OCI-LY1 (cell line): ENCODE measurements at regions not wholly inside any gene's neighbourhood (a gene's known extent, or its start where the extent isn't known, plus 50 kb on each side); places are given as distances from the start of the nearest gene placed in this dataset.

ENCODE experiments used
- H2AFZ ChIP-seq: fragments of 200-600 bp; sonication (generic), shearing (Covaris generic); 2 replicates; pipeline ENCODE4 v1.6.0; 2014; ENCODE audit warnings: antibody characterized with exemption, mild to moderate bottlenecking, low read length
- H3F3A ChIP-seq: fragments of 200-600 bp; sonication (generic), shearing (Covaris generic); 2 replicates; pipeline ENCODE4 v1.6.0; 2014; ENCODE audit warnings: mild to moderate bottlenecking, antibody characterized with exemption, low read length, moderate library complexity; ENCODE audit not compliant: insufficient read depth
- H3K27ac ChIP-seq: fragments of 200-600 bp; sonication (generic); 2 replicates; pipeline ENCODE4 v1.5.1; 2014; ENCODE audit warnings: low read length, mixed run types, mild to moderate bottlenecking, low read depth; ENCODE audit not compliant: poor library complexity, severe bottlenecking
- H3K27me3 ChIP-seq: fragments of 200-600 bp; sonication (generic); 2 replicates; pipeline ENCODE4 v1.6.0; 2014; ENCODE audit warnings: antibody characterized with exemption, mild to moderate bottlenecking, low read length, moderate library complexity; ENCODE audit not compliant: insufficient read depth
- H3K36me3 ChIP-seq: fragments of 200-600 bp; sonication (generic); 2 replicates; pipeline ENCODE4 v1.6.1; 2014; ENCODE audit warnings: mild to moderate bottlenecking, antibody characterized with exemption, low read length, moderate library complexity, mixed read lengths; ENCODE audit not compliant: insufficient read depth
- H3K4me1 ChIP-seq: fragments of 200-600 bp; sonication (generic); 2 replicates; pipeline ENCODE4 v1.5.1; 2014; ENCODE audit warnings: mild to moderate bottlenecking, low read length, moderate library complexity; ENCODE audit not compliant: insufficient read depth, severe bottlenecking
- H3K4me2 ChIP-seq: fragments of 200-600 bp; sonication (generic), shearing (Covaris generic); 2 replicates; pipeline ENCODE4 v1.6.1; 2014; ENCODE audit warnings: low read length
- H3K4me3 ChIP-seq: fragments of 200-600 bp; sonication (generic); 2 replicates; pipeline ENCODE4 v1.5.1; 2014; ENCODE audit warnings: low read length, low read depth, mild to moderate bottlenecking, mixed read lengths; ENCODE audit not compliant: poor library complexity, severe bottlenecking
- H3K79me2 ChIP-seq: fragments of 200-600 bp; shearing (Covaris generic); 2 replicates; pipeline ENCODE4 v1.6.1; 2016; ENCODE audit warnings: mixed run types, low read length, mixed read lengths; ENCODE audit not compliant: insufficient read depth
- H3K9ac ChIP-seq: fragments of 200-600 bp; sonication (generic), shearing (Covaris generic); 2 replicates; pipeline ENCODE4 v1.6.1; 2014; ENCODE audit warnings: mild to moderate bottlenecking, low read length, mixed read lengths
- H3K9me2 ChIP-seq: fragments of 200-600 bp; sonication (generic), shearing (Covaris generic); 2 replicates; pipeline ENCODE4 v1.6.1; 2014; ENCODE audit warnings: low read depth, mild to moderate bottlenecking, low read length, mixed read lengths
- H3K9me3 ChIP-seq: fragments of 200-600 bp; shearing (Covaris generic); 2 replicates; pipeline ENCODE4 v1.6.1; 2014; ENCODE audit warnings: low read length, mixed read lengths
- H4K20me1 ChIP-seq: fragments of 200-600 bp; sonication (generic), shearing (Covaris generic); 2 replicates; pipeline ENCODE4 v1.6.0; 2016; ENCODE audit warnings: mild to moderate bottlenecking, low read length; ENCODE audit not compliant: insufficient read depth
- CTCF ChIP-seq: fragments of 200-600 bp; sonication (generic), shearing (Covaris generic); IDR thresholded peaks from 2 replicates; pipeline ENCODE4 v1.5.1; 2017; ENCODE audit warnings: mild to moderate bottlenecking, antibody characterized with exemption, low read length, moderate library complexity, mixed read lengths
- EZH2 ChIP-seq: fragments of 200-600 bp; sonication (generic), shearing (Covaris generic); IDR thresholded peaks from 2 replicates; pipeline ENCODE4 v1.8.0; 2017; ENCODE audit warnings: borderline replicate concordance, mixed run types, mild to moderate bottlenecking, antibody characterized with exemption, low read length, moderate library complexity, mixed read lengths

- Histone ChIP-seq H3K9me3 (no peaks in the 10 kb centered on the region), H3K36me3 (no peaks in the 10 kb centered on the region), H3K4me2 (no peak overlapping the region), H3K4me1 (no peaks in the 10 kb centered on the region), H3K4me3 (no peak overlapping the region), H4K20me1 (no peaks in the 10 kb centered on the region), H3K27ac (no peak overlapping the region), H3K79me2 (no peaks in the 10 kb centered on the region), H3K27me3 (no peaks in the 10 kb centered on the region), H3K9me2 (no peaks in the 10 kb centered on the region), H2AFZ (no peak overlapping the region), H3F3A (no peaks in the 10 kb centered on the region), H3K9ac (no peak overlapping the region)
- TF ChIP-seq EZH2 (no peak), CTCF (no peak)
Observed at GRCh38 chr16:61002479-61003204, 1033.6 kb downstream of the CDH8 start.

DNA sequence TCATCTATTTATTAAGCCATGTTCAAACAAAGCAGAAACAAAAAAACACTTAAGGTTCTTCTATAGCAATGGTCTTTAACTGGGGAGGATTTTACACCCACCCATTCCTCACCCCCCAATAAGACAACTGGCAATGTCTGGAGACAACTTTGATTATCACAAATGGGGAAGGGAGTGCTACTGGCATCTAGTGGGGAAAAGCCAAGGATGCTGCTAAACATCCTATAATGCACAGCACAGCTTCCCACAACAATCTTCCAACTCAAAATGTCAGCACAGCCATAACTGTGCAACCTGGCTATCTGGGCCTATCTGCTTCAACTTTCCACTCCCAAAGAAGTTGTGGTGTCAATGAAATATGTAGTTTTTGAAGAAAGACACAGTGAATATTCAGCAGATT, 1044.4 kb downstream of the CDH8 start:
- Histone ChIP-seq H3K36me3 (no peaks in the 10 kb centered on the region), H3F3A (no peaks in the 10 kb centered on the region), H4K20me1 (no peaks in the 10 kb centered on the region), H3K9me3 (no peaks in the 10 kb centered on the region), H3K4me1 (no peaks in the 10 kb centered on the region), H3K27ac (no peak overlapping the region), H3K9ac (no peak overlapping the region), H3K27me3 (no peaks in the 10 kb centered on the region), H3K4me2 (no peak overlapping the region), H3K9me2 (no peaks in the 10 kb centered on the region), H2AFZ (no peak overlapping the region), H3K79me2 (no peaks in the 10 kb centered on the region), H3K4me3 (no peak overlapping the region)
- TF ChIP-seq CTCF = no peak
- TF ChIP-seq EZH2 = no peak

GRCh38 chr16:60989592-60989991, 1046.6 kb downstream of the CDH8 start:
- H3K4me1 ChIP-seq = no peaks in the 10 kb centered on the region
- no peak overlapping the region for H3K9ac ChIP-seq
- TF ChIP-seq EZH2 = no peak
- TF ChIP-seq CTCF = no peak

More at GRCh38 chr16:60989592-60989991, 1046.6 kb downstream of the CDH8 start:
- H3K4me2 ChIP-seq = no peak overlapping the region
- no peaks in the 10 kb centered on the region for H3F3A ChIP-seq
- no peak overlapping the region for H3K27ac ChIP-seq
- H3K4me3 ChIP-seq = no peak overlapping the region
- H3K9me3 ChIP-seq = no peaks in the 10 kb centered on the region
- H4K20me1 ChIP-seq = no peaks in the 10 kb centered on the region
- no peaks in the 10 kb centered on the region for H3K36me3 ChIP-seq
- H2AFZ ChIP-seq = no peak overlapping the region
- no peaks in the 10 kb centered on the region for H3K79me2 ChIP-seq
- H3K9me2 ChIP-seq = no peaks in the 10 kb centered on the region
- no peaks in the 10 kb centered on the region for H3K27me3 ChIP-seq
